ENCODE measurements at regions not wholly inside any gene's neighbourhood (a gene's known extent, or its start where the extent isn't known, plus 50 kb on each side); places are given as distances from the start of the nearest gene placed in this dataset.
"Not testable (repeated sequence)": the region's sequence is repeated elsewhere in the genome, so short reads cannot be mapped to it uniquely, and the experiment has no call there.

GRCh38 chr1:105243969-105244368 is 1494.3 kb downstream of the AMY1C start:
- 36 to 42% methylated on average over 1 of the region's 1 CpG for WGBS, 2 donors
- H3K4me3 ChIP-seq: no peak overlapping the region
- H3K27ac ChIP-seq: no peak overlapping the region
- TF ChIP-seq, protein P1, sequence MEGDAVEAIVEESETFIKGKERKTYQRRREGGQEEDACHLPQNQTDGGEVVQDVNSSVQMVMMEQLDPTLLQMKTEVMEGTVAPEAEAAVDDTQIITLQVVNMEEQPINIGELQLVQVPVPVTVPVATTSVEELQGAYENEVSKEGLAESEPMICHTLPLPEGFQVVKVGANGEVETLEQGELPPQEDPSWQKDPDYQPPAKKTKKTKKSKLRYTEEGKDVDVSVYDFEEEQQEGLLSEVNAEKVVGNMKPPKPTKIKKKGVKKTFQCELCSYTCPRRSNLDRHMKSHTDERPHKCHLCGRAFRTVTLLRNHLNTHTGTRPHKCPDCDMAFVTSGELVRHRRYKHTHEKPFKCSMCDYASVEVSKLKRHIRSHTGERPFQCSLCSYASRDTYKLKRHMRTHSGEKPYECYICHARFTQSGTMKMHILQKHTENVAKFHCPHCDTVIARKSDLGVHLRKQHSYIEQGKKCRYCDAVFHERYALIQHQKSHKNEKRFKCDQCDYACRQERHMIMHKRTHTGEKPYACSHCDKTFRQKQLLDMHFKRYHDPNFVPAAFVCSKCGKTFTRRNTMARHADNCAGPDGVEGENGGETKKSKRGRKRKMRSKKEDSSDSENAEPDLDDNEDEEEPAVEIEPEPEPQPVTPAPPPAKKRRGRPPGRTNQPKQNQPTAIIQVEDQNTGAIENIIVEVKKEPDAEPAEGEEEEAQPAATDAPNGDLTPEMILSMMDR (IDR thresholded peaks at IDR 0.05): no peak
- TF ChIP-seq POLR2A (IDR thresholded peaks at IDR 0.05): no peak
- H3K36me3 ChIP-seq (ENCODE audit: low read depth, missing control alignments): no peaks in the 10 kb centered on the region
- no peaks in the 10 kb centered on the region for H3K27me3 ChIP-seq
- no peak for DNase-seq
- intact Hi-C loops (cut with DNase I; ENCODE audit: low total_unique reads): no loop called here
- H3K4me1 ChIP-seq: no peaks in the 10 kb centered on the region
- no peaks in the 10 kb centered on the region for H3K9me3 ChIP-seq

DNA sequence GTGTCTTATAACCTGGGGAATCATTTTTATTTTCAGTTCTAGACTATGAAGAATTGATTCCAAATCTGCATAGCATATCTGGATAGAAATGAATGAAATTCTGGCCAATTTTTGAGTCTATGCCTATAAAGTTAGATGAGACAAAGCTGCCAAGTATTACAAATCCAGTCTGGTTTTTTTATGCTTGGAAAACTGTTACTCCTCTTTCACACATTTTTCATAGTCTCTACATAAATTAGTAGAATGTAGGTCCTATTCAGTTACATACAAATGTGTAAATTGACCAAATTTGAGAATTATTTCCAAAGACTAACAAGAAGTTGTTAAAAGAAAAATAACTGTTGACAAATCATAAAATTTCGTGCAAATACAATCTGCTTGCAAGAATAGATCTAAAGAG is 1505.2 kb downstream of the AMY1C start:
- Histone ChIP-seq H3K9me3 (no peaks in the 10 kb centered on the region), H3K4me3 (no peak overlapping the region), H3K36me3 (ENCODE audit: low read depth, missing control alignments) (no peaks in the 10 kb centered on the region), H3K27ac (no peak overlapping the region), H3K4me1 (no peaks in the 10 kb centered on the region), H3K27me3 (no peaks in the 10 kb centered on the region)
- 81 to 88% methylated on average over 1 of the region's 1 CpG for WGBS, 2 donors
- no peak for DNase-seq
- no peak for TF ChIP-seq POLR2A (IDR thresholded peaks at IDR 0.05)
- TF ChIP-seq, protein P1 (IDR thresholded peaks at IDR 0.05): no peak
- intact Hi-C loops (cut with DNase I; ENCODE audit: low total_unique reads): no loop called here

DNA sequence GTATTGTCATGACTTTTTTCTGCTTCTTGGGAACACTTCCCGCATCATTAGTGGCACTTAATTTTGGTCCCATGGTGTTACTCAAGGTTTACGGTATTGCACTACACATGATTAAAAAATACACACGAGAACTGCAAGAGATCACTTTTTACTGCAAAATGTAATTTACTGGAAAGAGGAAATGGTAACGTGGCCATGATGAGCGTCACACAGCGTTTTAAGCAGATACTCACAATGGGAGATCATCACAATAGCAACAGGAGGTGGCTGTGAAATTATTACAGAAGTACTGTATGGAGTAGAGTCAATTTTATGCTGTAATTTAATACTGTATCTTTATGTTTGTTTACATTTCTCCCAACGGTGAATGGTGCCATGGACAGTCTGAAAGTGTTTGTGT is 1510.3 kb downstream of the AMY1C start:
- Histone ChIP-seq H3K9me3 (no peaks in the 10 kb centered on the region), H3K4me3 (no peak overlapping the region), H3K4me1 (no peaks in the 10 kb centered on the region), H3K27me3 (no peaks in the 10 kb centered on the region), H3K27ac (no peak overlapping the region), H3K36me3 (ENCODE audit: low read depth, missing control alignments) (no peaks in the 10 kb centered on the region)
- no peak for DNase-seq
- 79 to 81% methylated on average over 7 of the region's 7 CpGs for WGBS, 2 donors
- TF ChIP-seq, protein P1 (IDR thresholded peaks at IDR 0.05): no peak
- no peak for TF ChIP-seq POLR2A (IDR thresholded peaks at IDR 0.05)
- intact Hi-C loops (cut with DNase I; ENCODE audit: low total_unique reads): no loop called here

- no peaks in the 10 kb centered on the region for H3K36me3 ChIP-seq (ENCODE audit: low read depth, missing control alignments)
- no peaks in the 10 kb centered on the region for H3K27me3 ChIP-seq
- intact Hi-C loops (cut with DNase I; ENCODE audit: low total_unique reads): no loop called here
- H3K9me3 ChIP-seq: no peaks in the 10 kb centered on the region
- 64 to 73% methylated on average over 2 of the region's 2 CpGs for WGBS, 2 donors
- H3K4me3 ChIP-seq: no peak overlapping the region
- DNase-seq: no peak
- no peak overlapping the region for H3K27ac ChIP-seq
- TF ChIP-seq, protein P1 (IDR thresholded peaks at IDR 0.05): no peak
- no peak for TF ChIP-seq POLR2A (IDR thresholded peaks at IDR 0.05)
- H3K4me1 ChIP-seq: no peaks in the 10 kb centered on the region
Observed at GRCh38 chr1:105270966-105271365, 1521.3 kb downstream of the AMY1C start.

- H3K4me3 ChIP-seq; H3K36me3 ChIP-seq (ENCODE audit: low read depth, missing control alignments); H3K9me3 ChIP-seq; intact Hi-C loops (cut with DNase I; ENCODE audit: low total_unique reads); DNase-seq; H3K4me1 ChIP-seq; H3K27me3 ChIP-seq; H3K27ac ChIP-seq: not testable (repeated sequence)
- 92 to 95% methylated on average over 8 of the region's 8 CpGs for WGBS, 2 donors
Observed at GRCh38 chr1:105272376-105272775, 1522.7 kb downstream of the AMY1C start.

All from testis (tissue), 2 donors.